GM12864 (cell line): ENCODE measurements at regions not wholly inside any gene's neighbourhood (a gene's known extent, or its start where the extent isn't known, plus 50 kb on each side); places are given as distances from the start of the nearest gene placed in this dataset.
"Not testable (repeated sequence)": the region's sequence is repeated elsewhere in the genome, so short reads cannot be mapped to it uniquely, and the experiment has no call there.

Experiments used
- DNase-seq: peaks from one replicate; pipeline ENCODE4 v3.0.0-alpha.2; 2011; ENCODE audit warnings: low read depth
- H3K4me3 ChIP-seq: 2 replicates; pipeline ENCODE4 v1.5.1; 2011; ENCODE audit warnings: mild to moderate bottlenecking, low read depth, low read length, control low read depth
- TF ChIP-seq, protein P1 (sequence below): IDR thresholded peaks from 2 replicates; pipeline ENCODE4 v1.5.1; 2011; ENCODE audit warnings: low read depth, mild to moderate bottlenecking, moderate library complexity, low read length, control low read depth, inconsistent platforms; ENCODE audit errors: missing control alignments

DNA sequence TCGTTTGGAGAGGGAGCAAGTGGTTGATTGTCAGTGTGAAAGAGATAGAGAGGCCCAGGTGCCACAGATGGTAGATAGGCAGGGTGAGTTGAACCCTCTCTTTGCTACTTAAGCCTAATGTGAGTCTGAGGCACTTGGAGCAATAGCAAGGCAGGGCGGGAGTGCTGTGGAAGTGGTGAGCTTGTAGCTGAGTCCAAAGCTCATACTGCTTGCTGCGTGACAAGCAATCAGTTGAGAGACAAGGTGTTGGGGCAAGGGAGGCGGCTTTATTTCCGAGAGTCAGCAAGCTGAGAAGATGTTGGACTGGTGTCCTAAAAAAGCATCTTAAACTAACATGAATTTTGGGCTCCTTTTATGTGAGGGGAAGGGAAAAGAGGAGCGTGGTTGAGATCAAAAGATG lies 112.9 kb upstream of the ZKSCAN2 start:
- H3K4me3 ChIP-seq, result no peak overlapping the region
- DNase-seq, result no peak
- TF ChIP-seq, protein P1, sequence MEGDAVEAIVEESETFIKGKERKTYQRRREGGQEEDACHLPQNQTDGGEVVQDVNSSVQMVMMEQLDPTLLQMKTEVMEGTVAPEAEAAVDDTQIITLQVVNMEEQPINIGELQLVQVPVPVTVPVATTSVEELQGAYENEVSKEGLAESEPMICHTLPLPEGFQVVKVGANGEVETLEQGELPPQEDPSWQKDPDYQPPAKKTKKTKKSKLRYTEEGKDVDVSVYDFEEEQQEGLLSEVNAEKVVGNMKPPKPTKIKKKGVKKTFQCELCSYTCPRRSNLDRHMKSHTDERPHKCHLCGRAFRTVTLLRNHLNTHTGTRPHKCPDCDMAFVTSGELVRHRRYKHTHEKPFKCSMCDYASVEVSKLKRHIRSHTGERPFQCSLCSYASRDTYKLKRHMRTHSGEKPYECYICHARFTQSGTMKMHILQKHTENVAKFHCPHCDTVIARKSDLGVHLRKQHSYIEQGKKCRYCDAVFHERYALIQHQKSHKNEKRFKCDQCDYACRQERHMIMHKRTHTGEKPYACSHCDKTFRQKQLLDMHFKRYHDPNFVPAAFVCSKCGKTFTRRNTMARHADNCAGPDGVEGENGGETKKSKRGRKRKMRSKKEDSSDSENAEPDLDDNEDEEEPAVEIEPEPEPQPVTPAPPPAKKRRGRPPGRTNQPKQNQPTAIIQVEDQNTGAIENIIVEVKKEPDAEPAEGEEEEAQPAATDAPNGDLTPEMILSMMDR, result no peak

DNA sequence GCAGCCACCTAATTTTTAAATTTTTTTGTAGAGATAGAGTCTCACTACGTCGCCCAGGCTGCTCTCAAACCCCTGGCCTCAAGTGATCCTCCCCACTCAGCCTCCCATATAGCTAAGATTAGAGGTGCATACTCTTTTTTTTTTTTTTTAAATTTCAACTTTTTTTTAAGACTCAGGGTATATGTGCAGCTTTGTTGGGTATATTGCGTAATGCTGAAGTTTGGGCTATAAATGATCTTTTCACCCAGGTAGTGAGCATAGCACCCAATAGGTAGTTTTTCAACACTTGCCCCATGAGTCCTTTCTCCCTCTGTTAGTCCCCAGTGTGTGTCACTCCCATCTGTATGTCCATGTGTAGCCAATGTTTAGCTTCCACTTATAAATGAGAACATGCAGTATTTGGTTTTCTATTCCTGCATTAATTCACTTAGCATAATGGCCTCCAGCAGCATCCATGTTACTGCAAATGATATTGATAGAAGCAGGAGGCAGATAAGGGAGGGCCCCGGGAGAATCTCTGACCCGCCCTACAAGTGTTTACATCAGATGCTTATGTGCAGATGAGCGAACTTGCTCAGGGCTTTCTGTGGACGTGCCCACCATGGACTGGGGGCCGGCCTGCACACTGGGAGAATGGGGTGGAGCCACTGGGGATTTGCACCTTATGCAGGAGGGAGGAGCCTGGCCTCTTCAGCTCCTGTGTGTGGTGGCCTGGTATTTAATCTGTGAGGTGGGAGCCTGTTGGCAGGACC lies 110.3 kb upstream of the ZKSCAN2 start:
- no peak for DNase-seq
- TF ChIP-seq, protein P1, result no peak
- no peak overlapping the region for H3K4me3 ChIP-seq

DNA sequence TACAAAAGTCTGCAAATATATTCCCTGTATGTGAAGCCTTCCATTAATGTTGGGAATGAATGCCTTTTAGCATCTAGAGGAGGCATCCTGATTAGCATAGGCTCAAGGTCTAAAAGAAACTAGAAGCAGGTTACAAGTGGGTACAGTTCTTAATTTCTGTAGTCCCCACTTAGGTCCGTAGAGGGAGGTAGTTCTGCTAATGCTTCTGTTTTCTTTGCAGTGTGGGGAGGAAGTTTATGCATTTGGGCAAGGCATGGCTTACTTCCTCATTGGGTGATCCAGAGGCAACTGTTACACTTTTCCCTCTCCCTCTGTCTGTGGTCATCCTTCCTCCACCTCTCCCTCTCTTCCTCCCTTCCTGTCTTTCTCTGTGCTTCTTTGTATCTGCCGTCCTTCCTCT lies 108.4 kb upstream of the ZKSCAN2 start:
- no peak for DNase-seq
- TF ChIP-seq, protein P1, result no peak
- no peak overlapping the region for H3K4me3 ChIP-seq

DNA sequence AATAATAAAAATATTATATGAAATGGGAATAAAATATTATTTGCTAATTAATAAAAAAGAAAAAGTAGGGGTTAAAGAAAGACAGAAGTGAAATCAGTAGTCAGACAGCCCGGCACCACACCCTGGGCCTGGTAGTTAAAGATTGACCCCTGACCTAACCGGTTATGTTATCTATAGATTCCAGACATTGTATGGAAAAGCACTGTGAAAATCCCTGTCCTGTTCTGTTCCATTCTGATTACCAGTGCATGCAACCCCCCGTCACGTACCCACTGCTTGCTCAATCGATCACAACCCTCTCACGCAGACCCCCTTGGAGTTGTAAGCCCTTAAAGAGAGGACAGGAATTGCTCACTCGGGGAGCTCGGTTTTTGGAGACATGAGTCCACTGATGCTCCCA lies 101.9 kb upstream of the ZKSCAN2 start:
- H3K4me3 ChIP-seq, result not testable (repeated sequence)

DNA sequence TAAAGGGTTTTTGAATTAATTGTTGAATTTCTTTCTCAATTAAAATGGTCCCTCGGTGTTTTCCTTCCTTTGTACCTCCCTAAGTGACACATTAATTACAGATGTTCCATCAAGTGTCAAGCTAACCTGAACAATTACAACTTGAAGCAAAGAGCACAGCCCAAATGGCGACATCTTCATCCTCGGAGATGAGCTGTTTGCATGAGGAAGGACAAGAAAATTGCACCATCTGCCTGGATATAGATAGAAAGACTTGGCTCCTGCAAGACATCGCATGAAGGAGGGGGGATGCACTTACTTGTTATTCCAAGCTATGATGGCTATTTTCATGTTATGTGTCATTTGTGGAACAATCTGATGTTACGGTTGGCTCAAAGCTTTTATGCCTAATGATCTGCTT lies 86.4 kb upstream of the ZKSCAN2 start:
- TF ChIP-seq, protein P1, result no peak
- DNase-seq, result no peak
- H3K4me3 ChIP-seq, result no peak overlapping the region

More for the DNA sequence above, 101.9 kb upstream of the ZKSCAN2 start:
- not testable (repeated sequence) for DNase-seq

DNA sequence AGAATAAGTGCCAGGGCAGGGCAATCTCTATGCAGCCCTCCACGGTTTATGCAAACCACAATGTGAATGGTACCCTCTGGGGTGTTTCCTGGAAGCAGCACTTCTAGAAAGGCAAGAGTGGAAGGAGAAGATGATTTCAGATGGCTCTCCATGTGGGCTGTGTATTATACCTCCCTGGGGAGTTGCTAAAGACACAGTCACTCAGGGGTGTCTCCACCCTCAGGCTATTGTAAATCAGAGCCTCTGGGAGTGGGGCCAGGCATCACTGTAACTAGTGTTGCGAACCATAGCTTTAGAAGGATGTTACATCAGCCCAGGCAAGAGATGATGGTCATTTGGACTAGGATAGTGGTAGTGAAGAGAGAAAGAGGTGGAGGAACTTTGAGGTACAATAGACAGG lies 83.3 kb upstream of the ZKSCAN2 start:
- TF ChIP-seq, protein P1, result no peak
- H3K4me3 ChIP-seq, result no peak overlapping the region
- DNase-seq, result no peak

DNA sequence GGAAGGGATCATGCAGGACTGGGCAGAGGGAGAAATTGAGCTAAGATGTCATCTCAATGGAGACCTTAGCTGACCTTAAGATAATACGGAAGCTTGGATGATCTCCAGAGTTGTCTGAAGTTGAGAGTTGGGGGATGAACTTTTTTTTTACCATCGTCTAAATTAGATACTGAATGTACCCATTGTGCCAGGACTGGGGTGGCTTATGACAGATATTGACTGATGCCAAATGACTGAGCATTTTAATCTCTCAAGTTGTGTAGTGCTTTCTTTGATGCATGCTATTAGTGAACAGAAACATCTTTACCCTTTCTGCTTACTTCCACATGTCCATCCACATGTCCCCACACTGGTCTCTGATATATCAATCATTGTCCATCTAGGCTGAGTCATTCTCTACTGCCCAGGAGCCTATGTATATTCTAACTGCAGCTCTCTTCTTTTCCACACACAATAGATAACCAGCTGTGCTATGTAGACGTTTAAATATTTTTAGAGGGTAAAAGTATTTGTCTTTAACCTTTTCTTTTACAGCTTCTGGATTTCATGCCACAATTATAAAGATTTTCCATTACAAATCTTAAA lies 60.2 kb upstream of the ZKSCAN2 start:
- no peak for DNase-seq
- TF ChIP-seq, protein P1, result no peak
- H3K4me3 ChIP-seq, result no peak overlapping the region
